ENCODE measurements at regions not wholly inside any gene's neighbourhood (a gene's known extent, or its start where the extent isn't known, plus 50 kb on each side); places are given as distances from the start of the nearest gene placed in this dataset.

DNA sequence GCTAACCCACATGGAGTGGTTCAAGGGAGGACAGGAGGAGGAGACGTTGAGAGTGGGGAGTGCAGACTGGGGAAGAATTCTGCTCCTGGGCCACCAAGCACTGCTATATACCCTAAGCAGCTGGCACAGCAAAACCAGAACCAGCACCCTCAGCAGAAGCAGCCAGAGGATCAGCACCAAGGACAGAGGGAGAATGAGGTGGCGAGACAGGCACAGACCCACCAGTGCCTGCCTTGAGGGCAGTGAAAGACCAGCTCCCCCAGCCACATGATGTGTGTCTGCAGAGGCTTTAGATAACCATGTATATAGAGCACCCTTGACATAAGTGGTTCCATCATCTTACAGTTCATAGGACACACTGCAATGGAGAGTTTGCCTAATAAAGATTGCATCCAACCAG is 319.0 kb downstream of the GABRB3 start:
- no peak for TF ChIP-seq POLR2A (IDR thresholded peaks at IDR 0.05; ENCODE audit: low read depth, low read length)
- TF ChIP-seq POLR2AphosphoS5 (IDR thresholded peaks at IDR 0.05; ENCODE audit: low read depth, low read length) = no peak

All from GM12891 (cell line).